ENCODE measurements at regions not wholly inside any gene's neighbourhood (a gene's known extent, or its start where the extent isn't known, plus 50 kb on each side); places are given as distances from the start of the nearest gene placed in this dataset.

DNA sequence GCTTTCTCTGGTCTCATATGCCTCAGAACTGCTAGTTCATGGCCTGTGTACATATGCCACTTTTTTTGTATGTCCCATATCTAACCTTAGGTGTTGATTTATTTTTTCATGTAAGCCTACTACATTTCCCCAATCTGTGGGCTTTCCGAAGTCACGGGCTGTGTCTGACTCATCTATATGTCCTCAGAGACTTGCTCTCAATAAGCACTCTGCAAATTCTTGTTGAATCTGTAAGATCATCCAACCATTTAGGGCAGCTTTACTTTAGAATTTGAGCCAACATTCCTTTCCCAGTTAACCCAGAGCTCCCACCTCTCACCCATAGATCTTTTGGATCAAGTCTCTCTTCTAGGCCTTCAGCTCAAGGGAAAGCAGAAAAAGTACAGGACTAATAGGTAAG is 263.4 kb downstream of the SEC61B start:
- Histone ChIP-seq H3K4me3 (no peak overlapping the region), H3K9me3 (no peaks in the 10 kb centered on the region), H3K36me3 (no peaks in the 10 kb centered on the region), H3K4me1 (no peaks in the 10 kb centered on the region), H3K27ac (no peak overlapping the region), H3K27me3 (no peaks in the 10 kb centered on the region)
- TF ChIP-seq POLR2A (IDR thresholded peaks at IDR 0.05), result no peak
- TF ChIP-seq CTCF (IDR thresholded peaks at IDR 0.05), result no peak
- no peak for DNase-seq
- intact Hi-C loops (cut with DNase I), result no loop called here
- WGBS, 2 donors, result 31 to 62% methylated on average over 2 of the region's 2 CpGs

DNA sequence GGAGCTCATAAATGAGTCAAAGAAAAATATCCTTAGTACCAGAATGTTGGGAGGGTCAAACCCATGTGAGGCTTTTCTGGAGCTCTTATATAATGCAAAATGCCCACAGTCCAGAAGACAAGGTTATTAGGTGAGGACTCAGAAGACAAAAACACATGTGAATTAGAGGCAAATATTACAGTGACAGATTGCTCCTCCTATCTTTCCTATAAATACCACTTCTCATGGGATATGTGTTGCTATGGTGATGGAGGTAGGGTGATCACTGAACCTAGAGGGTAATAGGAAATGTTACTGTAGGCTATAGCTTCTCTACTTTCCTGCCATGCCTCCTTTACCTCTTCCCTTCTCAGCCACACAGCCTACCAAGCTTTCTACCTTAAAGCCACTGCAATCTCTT is 264.6 kb downstream of the SEC61B start:
- Histone ChIP-seq H3K4me1 (no peaks in the 10 kb centered on the region), H3K27ac (no peak overlapping the region), H3K4me3 (no peak overlapping the region), H3K9me3 (no peaks in the 10 kb centered on the region), H3K36me3 (no peaks in the 10 kb centered on the region), H3K27me3 (no peaks in the 10 kb centered on the region)
- TF ChIP-seq POLR2A (IDR thresholded peaks at IDR 0.05) (no peak), CTCF (IDR thresholded peaks at IDR 0.05) (no peak)
- intact Hi-C loops (cut with DNase I), result no loop called here
- DNase-seq, result no peak

- TF ChIP-seq POLR2A (IDR thresholded peaks at IDR 0.05) (no peak), CTCF (IDR thresholded peaks at IDR 0.05) (no peak)
- DNase-seq, result no peak
- 52 to 66% methylated on average over 4 to 7 of the region's 7 CpGs for WGBS, 2 donors
- Histone ChIP-seq H3K4me3 (no peak overlapping the region), H3K9me3 (no peaks in the 10 kb centered on the region), H3K4me1 (no peaks in the 10 kb centered on the region), H3K36me3 (no peaks in the 10 kb centered on the region), H3K27me3 (no peaks in the 10 kb centered on the region), H3K27ac (no peak overlapping the region)
- intact Hi-C loops (cut with DNase I), result no loop called here
Measured at GRCh38 chr9:99488131-99489059, 266.3 kb downstream of the SEC61B start.

- H3K4me1 ChIP-seq, result no peaks in the 10 kb centered on the region
- no peak overlapping the region for H3K27ac ChIP-seq
- no peaks in the 10 kb centered on the region for H3K9me3 ChIP-seq
- no peaks in the 10 kb centered on the region for H3K27me3 ChIP-seq
- intact Hi-C loops (cut with DNase I), result no loop called here
- no peaks in the 10 kb centered on the region for H3K36me3 ChIP-seq
- H3K4me3 ChIP-seq, result no peak overlapping the region
- no peak for DNase-seq
- TF ChIP-seq CTCF (IDR thresholded peaks at IDR 0.05) (no peak), POLR2A (IDR thresholded peaks at IDR 0.05) (no peak)
Measured at GRCh38 chr9:99489060-99489413, 267.0 kb downstream of the SEC61B start.

DNA sequence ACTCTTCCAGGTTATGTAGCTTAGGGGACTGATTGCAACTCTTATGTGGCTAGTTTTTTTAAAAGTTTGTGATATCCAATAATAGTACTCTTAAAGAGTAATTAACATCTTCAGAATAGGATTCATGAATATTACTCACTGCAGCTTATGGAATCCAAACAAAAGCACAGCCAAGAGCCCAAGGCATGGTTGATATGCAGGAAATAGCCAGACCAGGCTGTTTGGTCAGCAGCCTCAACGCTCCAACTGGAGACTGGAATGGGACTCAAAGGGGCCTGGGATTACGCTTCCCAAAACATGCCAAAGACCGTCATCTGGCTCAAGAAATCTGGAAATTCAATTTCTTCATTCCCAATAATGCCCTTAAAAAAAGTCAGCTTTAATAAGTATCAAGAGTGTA is 268.6 kb downstream of the SEC61B start:
- intact Hi-C loops (cut with DNase I), result no loop called here
- Histone ChIP-seq H3K9me3 (no peaks in the 10 kb centered on the region), H3K27ac (peak overlapping the region in 1 of 4 donors; percentile 21), H3K4me1 (no peaks in the 10 kb centered on the region), H3K4me3 (no peak overlapping the region), H3K27me3 (no peaks in the 10 kb centered on the region), H3K36me3 (no peaks in the 10 kb centered on the region)
- TF ChIP-seq CTCF (IDR thresholded peaks at IDR 0.05) (no peak), POLR2A (IDR thresholded peaks at IDR 0.05) (no peak)
- WGBS, 2 donors, result 30 to 56% methylated on average over 3 of the region's 3 CpGs
- no peak for DNase-seq
